WTC11 (cell line): ENCODE measurements at regions not wholly inside any gene's neighbourhood (a gene's known extent, or its start where the extent isn't known, plus 50 kb on each side); places are given as distances from the start of the nearest gene placed in this dataset.

ENCODE experiments used
- ATAC-seq: fragments of 200-7000 bp; cut with Tn5 transposase; 2 replicates; pipeline ENCODE4 v1.10.0; 2021; ENCODE audit warnings: mild to moderate bottlenecking, moderate library complexity
- CTCF ChIA-PET: fragments of 300-600 bp; sonication (Branson Sonifier 250); formaldehyde crosslinking; loops from one replicate; lab custom pipeline; 2021; ENCODE audit warnings: antibody characterized with exemption; lab: Charles Lee
- POLR2A ChIA-PET: fragments of 350-600 bp; sonication (Branson Sonifier 250); formaldehyde crosslinking; loops from one replicate; lab custom pipeline; 2021; ENCODE audit warnings: antibody characterized with exemption; lab: Charles Lee
- DNase-seq: peaks from one replicate; pipeline ENCODE4 v3.0.0; 2021; ENCODE audit warnings: low spot score
- H3K27ac Mint-ChIP-seq: 2 replicates; pipeline ENCODE4 v1.8.0; 2021; ENCODE audit warnings: mixed read lengths
- H3K27me3 Mint-ChIP-seq: 2 replicates; pipeline ENCODE4 v1.8.0; 2021; ENCODE audit warnings: low read depth, mild to moderate bottlenecking, moderate library complexity, mixed read lengths
- H3K36me3 Mint-ChIP-seq: 2 replicates; pipeline ENCODE4 v1.8.0; 2021; ENCODE audit warnings: mixed read lengths
- H3K4me1 Mint-ChIP-seq: 2 replicates; pipeline ENCODE4 v1.8.0; 2022; ENCODE audit warnings: mixed read lengths
- H3K4me3 Mint-ChIP-seq: 2 replicates; pipeline ENCODE4 v1.8.0; 2021; ENCODE audit warnings: mild to moderate bottlenecking, moderate library complexity, mixed read lengths
- H3K9me3 Mint-ChIP-seq: 2 replicates; pipeline ENCODE4 v1.8.0; 2021; ENCODE audit warnings: mixed read lengths
- CDX4 ChIP-seq: fragments of 250-450 bp; sonication (Bioruptor Pico); IDR thresholded peaks from 2 replicates; pipeline ENCODE4 v1.9.0; 2021; ENCODE audit warnings: moderate library complexity, mild to moderate bottlenecking, inconsistent platforms, borderline replicate concordance
- CREB1 ChIP-seq: sonication (generic); formaldehyde crosslinking; IDR thresholded peaks from 2 replicates; pipeline ENCODE4 v1.8.0; 2023; ENCODE audit warnings: mild to moderate bottlenecking, missing genetic modification reagents
- ETV6 ChIP-seq: sonication (generic); formaldehyde crosslinking; IDR thresholded peaks from 2 replicates; pipeline ENCODE4 v1.8.1; 2022; ENCODE audit warnings: mild to moderate bottlenecking, missing genetic modification reagents
- JUN ChIP-seq: sonication (generic); formaldehyde crosslinking; IDR thresholded peaks from 2 replicates; pipeline ENCODE4 v1.8.0; 2023; ENCODE audit warnings: mild to moderate bottlenecking, missing genetic modification reagents
- NFATC4 ChIP-seq: fragments of 250-450 bp; sonication (Bioruptor Pico); IDR thresholded peaks from 2 replicates; pipeline ENCODE4 v1.9.0; 2021; ENCODE audit warnings: mild to moderate bottlenecking
- NR2C2 ChIP-seq: sonication (generic); formaldehyde crosslinking; IDR thresholded peaks from 2 replicates; pipeline ENCODE4 v1.8.0; 2022; ENCODE audit warnings: mild to moderate bottlenecking, missing genetic modification reagents
- NR3C1 ChIP-seq: sonication (generic); formaldehyde crosslinking; conservative IDR thresholded peaks from 2 replicates; pipeline ENCODE4 v1.8.1; 2023; ENCODE audit warnings: low read depth, mild to moderate bottlenecking, missing genetic modification reagents
- PRDM15 ChIP-seq: sonication (generic); formaldehyde crosslinking; IDR thresholded peaks from 2 replicates; pipeline ENCODE4 v1.8.0; 2022; ENCODE audit warnings: missing genetic modification reagents
- ZNF317 ChIP-seq: sonication (generic); formaldehyde crosslinking; IDR thresholded peaks from 2 replicates; pipeline ENCODE4 v1.8.1; 2023; ENCODE audit warnings: low read depth, mild to moderate bottlenecking, moderate library complexity, missing genetic modification reagents, borderline replicate concordance
- ZNF416 ChIP-seq: fragments of 250-450 bp; sonication (Bioruptor Pico); IDR thresholded peaks from 2 replicates; pipeline ENCODE4 v1.9.0; 2021; ENCODE audit warnings: mild to moderate bottlenecking, inconsistent platforms
- TF ChIP-seq, protein P1 (sequence below): fragments of 250-450 bp; sonication (Bioruptor Pico); IDR thresholded peaks from 2 replicates; pipeline ENCODE4 v1.9.0; 2021; ENCODE audit warnings: mild to moderate bottlenecking
- TF ChIP-seq, protein P2 (sequence below): sonication (generic); formaldehyde crosslinking; IDR thresholded peaks from 2 replicates; pipeline ENCODE4 v1.8.0; 2023; ENCODE audit warnings: mild to moderate bottlenecking, missing genetic modification reagents
- TF ChIP-seq, protein P3 (sequence below): fragments of 250-450 bp; sonication (Bioruptor Pico); IDR thresholded peaks from 2 replicates; pipeline ENCODE4 v2.1.2; 2022; ENCODE audit warnings: mild to moderate bottlenecking, moderate library complexity
- TF ChIP-seq, protein P4 (sequence below): sonication (generic); formaldehyde crosslinking; IDR thresholded peaks from 2 replicates; pipeline ENCODE4 v1.8.0; 2023; ENCODE audit warnings: missing genetic modification reagents, mild to moderate bottlenecking, borderline replicate concordance
- TF ChIP-seq, protein P5 (sequence below): fragments of 250-450 bp; sonication (Bioruptor Pico); conservative IDR thresholded peaks from 2 replicates; pipeline ENCODE4 v1.9.0; 2021; ENCODE audit warnings: mild to moderate bottlenecking

GRCh38 chr2:53505826-53506225 is 261.8 kb upstream of the CHAC2 start (continued):
- TF ChIP-seq PRDM15 (CRISPR knock-in tag) (no peak), JUN (CRISPR knock-in tag) (no peak), ETV6 (no peak)

GRCh38 chr2:53504507-53504906 is 263.1 kb upstream of the CHAC2 start:
- H3K27me3 Mint-ChIP-seq: no peaks in the 10 kb centered on the region
- H3K36me3 Mint-ChIP-seq: peaks cover 4% of the 10 kb centered on the region
- ChIA-PET CTCF (interaction anchor here (1.1 to 1.9 kb wide), 2 partner anchors 11 to 82 kb away, joined by 4 to 11 read pairs; no protein-coding TSS in a partner anchor), POLR2A (no interaction called here)
- H3K9me3 Mint-ChIP-seq: peaks cover 5% of the 10 kb centered on the region
- peaks cover 26% of the 10 kb centered on the region for H3K4me1 Mint-ChIP-seq
- H3K4me3 Mint-ChIP-seq: no peak overlapping the region
- ATAC-seq: peak; percentile 77
- H3K27ac Mint-ChIP-seq: no peak overlapping the region; the same call in 1 of the 2 replicates
- TF ChIP-seq NFATC4 (CRISPR knock-in tag): no peak
- no peak for TF ChIP-seq NR2C2 (CRISPR knock-in tag)
- TF ChIP-seq, protein P1, sequence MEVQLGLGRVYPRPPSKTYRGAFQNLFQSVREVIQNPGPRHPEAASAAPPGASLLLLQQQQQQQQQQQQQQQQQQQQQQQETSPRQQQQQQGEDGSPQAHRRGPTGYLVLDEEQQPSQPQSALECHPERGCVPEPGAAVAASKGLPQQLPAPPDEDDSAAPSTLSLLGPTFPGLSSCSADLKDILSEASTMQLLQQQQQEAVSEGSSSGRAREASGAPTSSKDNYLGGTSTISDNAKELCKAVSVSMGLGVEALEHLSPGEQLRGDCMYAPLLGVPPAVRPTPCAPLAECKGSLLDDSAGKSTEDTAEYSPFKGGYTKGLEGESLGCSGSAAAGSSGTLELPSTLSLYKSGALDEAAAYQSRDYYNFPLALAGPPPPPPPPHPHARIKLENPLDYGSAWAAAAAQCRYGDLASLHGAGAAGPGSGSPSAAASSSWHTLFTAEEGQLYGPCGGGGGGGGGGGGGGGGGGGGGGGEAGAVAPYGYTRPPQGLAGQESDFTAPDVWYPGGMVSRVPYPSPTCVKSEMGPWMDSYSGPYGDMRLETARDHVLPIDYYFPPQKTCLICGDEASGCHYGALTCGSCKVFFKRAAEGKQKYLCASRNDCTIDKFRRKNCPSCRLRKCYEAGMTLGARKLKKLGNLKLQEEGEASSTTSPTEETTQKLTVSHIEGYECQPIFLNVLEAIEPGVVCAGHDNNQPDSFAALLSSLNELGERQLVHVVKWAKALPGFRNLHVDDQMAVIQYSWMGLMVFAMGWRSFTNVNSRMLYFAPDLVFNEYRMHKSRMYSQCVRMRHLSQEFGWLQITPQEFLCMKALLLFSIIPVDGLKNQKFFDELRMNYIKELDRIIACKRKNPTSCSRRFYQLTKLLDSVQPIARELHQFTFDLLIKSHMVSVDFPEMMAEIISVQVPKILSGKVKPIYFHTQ (CRISPR knock-in tag): no peak
- no peak for TF ChIP-seq CREB1 (CRISPR knock-in tag)
- TF ChIP-seq, protein P2, sequence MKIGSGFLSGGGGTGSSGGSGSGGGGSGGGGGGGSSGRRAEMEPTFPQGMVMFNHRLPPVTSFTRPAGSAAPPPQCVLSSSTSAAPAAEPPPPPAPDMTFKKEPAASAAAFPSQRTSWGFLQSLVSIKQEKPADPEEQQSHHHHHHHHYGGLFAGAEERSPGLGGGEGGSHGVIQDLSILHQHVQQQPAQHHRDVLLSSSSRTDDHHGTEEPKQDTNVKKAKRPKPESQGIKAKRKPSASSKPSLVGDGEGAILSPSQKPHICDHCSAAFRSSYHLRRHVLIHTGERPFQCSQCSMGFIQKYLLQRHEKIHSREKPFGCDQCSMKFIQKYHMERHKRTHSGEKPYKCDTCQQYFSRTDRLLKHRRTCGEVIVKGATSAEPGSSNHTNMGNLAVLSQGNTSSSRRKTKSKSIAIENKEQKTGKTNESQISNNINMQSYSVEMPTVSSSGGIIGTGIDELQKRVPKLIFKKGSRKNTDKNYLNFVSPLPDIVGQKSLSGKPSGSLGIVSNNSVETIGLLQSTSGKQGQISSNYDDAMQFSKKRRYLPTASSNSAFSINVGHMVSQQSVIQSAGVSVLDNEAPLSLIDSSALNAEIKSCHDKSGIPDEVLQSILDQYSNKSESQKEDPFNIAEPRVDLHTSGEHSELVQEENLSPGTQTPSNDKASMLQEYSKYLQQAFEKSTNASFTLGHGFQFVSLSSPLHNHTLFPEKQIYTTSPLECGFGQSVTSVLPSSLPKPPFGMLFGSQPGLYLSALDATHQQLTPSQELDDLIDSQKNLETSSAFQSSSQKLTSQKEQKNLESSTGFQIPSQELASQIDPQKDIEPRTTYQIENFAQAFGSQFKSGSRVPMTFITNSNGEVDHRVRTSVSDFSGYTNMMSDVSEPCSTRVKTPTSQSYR: no peak
- no peak for TF ChIP-seq CDX4 (CRISPR knock-in tag)
- TF ChIP-seq, protein P3, sequence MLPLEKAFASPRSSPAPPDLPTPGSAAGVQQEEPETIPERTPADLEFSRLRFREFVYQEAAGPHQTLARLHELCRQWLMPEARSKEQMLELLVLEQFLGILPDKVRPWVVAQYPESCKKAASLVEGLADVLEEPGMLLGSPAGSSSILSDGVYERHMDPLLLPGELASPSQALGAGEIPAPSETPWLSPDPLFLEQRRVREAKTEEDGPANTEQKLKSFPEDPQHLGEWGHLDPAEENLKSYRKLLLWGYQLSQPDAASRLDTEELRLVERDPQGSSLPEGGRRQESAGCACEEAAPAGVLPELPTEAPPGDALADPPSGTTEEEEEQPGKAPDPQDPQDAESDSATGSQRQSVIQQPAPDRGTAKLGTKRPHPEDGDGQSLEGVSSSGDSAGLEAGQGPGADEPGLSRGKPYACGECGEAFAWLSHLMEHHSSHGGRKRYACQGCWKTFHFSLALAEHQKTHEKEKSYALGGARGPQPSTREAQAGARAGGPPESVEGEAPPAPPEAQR: no peak
- no peak for TF ChIP-seq ZNF416 (CRISPR knock-in tag)
- no peak for DNase-seq

DNA sequence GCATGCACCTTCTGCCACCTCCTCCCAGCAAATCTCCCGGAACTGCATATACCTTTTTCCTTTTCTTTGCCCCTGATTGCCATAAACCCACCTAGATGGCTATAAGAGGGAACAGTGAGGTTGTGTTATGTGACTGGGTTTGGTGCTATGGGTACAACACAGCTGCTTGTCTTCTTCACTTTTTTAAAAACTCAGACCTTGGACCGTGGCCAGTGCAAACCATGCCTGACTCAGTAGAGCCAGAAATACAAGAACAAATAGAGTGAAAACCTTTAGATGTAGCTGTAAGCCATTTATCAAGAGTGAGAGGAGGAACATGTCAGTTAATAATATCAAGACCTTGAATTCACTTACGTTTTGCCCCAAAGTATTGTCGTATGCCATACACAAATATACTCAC is 267.4 kb upstream of the CHAC2 start:
- Mint-ChIP-seq H3K9me3 (no peaks in the 10 kb centered on the region), H3K4me1 (peaks cover 16% of the 10 kb centered on the region), H3K27ac (no peak overlapping the region), H3K27me3 (no peaks in the 10 kb centered on the region), H3K4me3 (no peak overlapping the region), H3K36me3 (no peaks in the 10 kb centered on the region)
- DNase-seq: no peak
- ChIA-PET POLR2A (interaction anchor here (0.6 to 0.7 kb wide), 2 partner anchors 16 to 31 kb away, joined by 3 read pairs; no protein-coding TSS in a partner anchor), CTCF (no interaction called here)
- no peak for ATAC-seq
- no peak for TF ChIP-seq ZNF317 (CRISPR knock-in tag)
- TF ChIP-seq, protein P4, sequence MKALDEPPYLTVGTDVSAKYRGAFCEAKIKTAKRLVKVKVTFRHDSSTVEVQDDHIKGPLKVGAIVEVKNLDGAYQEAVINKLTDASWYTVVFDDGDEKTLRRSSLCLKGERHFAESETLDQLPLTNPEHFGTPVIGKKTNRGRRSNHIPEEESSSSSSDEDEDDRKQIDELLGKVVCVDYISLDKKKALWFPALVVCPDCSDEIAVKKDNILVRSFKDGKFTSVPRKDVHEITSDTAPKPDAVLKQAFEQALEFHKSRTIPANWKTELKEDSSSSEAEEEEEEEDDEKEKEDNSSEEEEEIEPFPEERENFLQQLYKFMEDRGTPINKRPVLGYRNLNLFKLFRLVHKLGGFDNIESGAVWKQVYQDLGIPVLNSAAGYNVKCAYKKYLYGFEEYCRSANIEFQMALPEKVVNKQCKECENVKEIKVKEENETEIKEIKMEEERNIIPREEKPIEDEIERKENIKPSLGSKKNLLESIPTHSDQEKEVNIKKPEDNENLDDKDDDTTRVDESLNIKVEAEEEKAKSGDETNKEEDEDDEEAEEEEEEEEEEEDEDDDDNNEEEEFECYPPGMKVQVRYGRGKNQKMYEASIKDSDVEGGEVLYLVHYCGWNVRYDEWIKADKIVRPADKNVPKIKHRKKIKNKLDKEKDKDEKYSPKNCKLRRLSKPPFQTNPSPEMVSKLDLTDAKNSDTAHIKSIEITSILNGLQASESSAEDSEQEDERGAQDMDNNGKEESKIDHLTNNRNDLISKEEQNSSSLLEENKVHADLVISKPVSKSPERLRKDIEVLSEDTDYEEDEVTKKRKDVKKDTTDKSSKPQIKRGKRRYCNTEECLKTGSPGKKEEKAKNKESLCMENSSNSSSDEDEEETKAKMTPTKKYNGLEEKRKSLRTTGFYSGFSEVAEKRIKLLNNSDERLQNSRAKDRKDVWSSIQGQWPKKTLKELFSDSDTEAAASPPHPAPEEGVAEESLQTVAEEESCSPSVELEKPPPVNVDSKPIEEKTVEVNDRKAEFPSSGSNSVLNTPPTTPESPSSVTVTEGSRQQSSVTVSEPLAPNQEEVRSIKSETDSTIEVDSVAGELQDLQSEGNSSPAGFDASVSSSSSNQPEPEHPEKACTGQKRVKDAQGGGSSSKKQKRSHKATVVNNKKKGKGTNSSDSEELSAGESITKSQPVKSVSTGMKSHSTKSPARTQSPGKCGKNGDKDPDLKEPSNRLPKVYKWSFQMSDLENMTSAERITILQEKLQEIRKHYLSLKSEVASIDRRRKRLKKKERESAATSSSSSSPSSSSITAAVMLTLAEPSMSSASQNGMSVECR (CRISPR knock-in tag): no peak
- TF ChIP-seq NR3C1 (CRISPR knock-in tag): no peak
- TF ChIP-seq, protein P5, sequence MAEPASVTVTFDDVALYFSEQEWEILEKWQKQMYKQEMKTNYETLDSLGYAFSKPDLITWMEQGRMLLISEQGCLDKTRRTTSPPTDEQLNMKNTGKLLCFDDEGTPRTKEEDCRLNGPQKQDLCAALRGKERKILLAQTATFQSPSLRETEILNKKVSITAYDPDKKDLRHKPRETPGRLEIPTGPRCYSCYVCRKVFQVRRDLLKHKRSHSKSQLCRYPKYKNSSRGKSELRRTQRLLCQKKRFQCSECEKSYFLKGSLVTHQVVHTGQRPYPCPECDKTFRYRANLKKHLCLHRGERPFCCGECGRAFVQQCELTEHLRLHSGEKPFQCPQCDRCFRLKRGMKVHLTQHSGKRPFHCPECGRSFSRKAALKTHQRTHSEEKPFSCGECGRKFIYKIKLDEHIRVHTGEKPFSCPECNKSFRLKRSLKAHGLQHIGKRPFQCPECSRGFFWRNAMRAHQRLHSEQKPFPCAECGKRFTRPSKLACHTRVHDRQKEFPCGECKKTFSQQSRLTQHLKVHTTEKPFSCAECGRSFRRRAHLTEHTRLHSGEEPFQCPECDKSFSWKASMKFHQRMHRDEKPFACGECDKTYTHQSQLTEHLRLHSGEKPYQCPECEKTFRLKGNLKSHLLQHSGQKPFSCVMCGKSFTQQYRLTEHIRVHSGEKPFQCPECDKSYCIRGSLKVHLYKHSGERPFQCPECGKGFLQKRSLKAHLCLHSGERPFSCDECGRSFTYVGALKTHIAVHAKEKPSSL (CRISPR knock-in tag): no peak
